ENCODE measurements at regions not wholly inside any gene's neighbourhood (a gene's known extent, or its start where the extent isn't known, plus 50 kb on each side); places are given as distances from the start of the nearest gene placed in this dataset.

GRCh38 chr12:126767334-126767733, 1499.6 kb upstream of the TMEM132C start:
- WGBS (ENCODE audit: insufficient coverage, insufficient replicate concordance, low lambda C conversion rate, missing lambda C conversion rate), result 83% methylated on average over 8 of the region's 8 CpGs
- CTCF ChIA-PET, result interaction anchor here (1.1 kb wide), 1 partner anchor 17 kb away, joined by 3 read pairs; no protein-coding TSS in a partner anchor
- FAIRE-seq (no peak), ATAC-seq (no peak), DNase-seq (ENCODE audit: low read depth, low spot score) (no peak)
- in situ Hi-C loops (cut with MboI), result no loop called here
- BruUV-seq (replicated peaks), result no TSS peak
- Histone ChIP-seq H4K20me1 (ENCODE audit: control insufficient read depth, insufficient read depth) (no peaks in the 10 kb centered on the region), H3K27me3 (replicated peaks in 1 of 2; ENCODE audit: control insufficient read depth in 2 of 2, insufficient read depth in 2 of 2, low read length in 1 of 2) (no peaks in the 10 kb centered on the region), H3K4me3 (no peak overlapping the region), H3K4me2 (ENCODE audit: control insufficient read depth, insufficient read depth) (no peak overlapping the region), H3K36me3 (ENCODE audit: control insufficient read depth in 2 of 2, insufficient read depth in 2 of 2, low read length in 1 of 2) (no peaks in the 10 kb centered on the region), H3K9me3 (replicated peaks; ENCODE audit: control insufficient read depth, insufficient read depth, low read length) (peaks cover 12% of the 10 kb centered on the region; the same call in 2 of the 3 replicates), H3K9ac (ENCODE audit: control insufficient read depth, insufficient read depth, low read length) (no peak overlapping the region), H2AFZ (ENCODE audit: control insufficient read depth, low read depth, low read length) (no peak overlapping the region), H3K4me1 (ENCODE audit: control insufficient read depth, insufficient read depth, low read length) (no peaks in the 10 kb centered on the region), H3K79me2 (ENCODE audit: control insufficient read depth, insufficient read depth, low read length) (no peaks in the 10 kb centered on the region), H3K27ac (ENCODE audit: control insufficient read depth, insufficient read depth) (no peak overlapping the region)
- POLR2A ChIA-PET, result no interaction called here
- RAD21 ChIA-PET (ENCODE audit: unreplicated experiment), result no interaction called here
- TF ChIP-seq ZNF207 (IDR thresholded peaks at IDR 0.05; ENCODE audit: borderline replicate concordance), result no peak
- TF ChIP-seq CHD1 (IDR thresholded peaks at IDR 0.05; ENCODE audit: low read depth, low read length), result no peak
- TF ChIP-seq SKIL (IDR thresholded peaks at IDR 0.05; ENCODE audit: low read depth, poor library complexity, severe bottlenecking), result no peak
- no peak for TF ChIP-seq ELK1 (IDR thresholded peaks at IDR 0.05; ENCODE audit: low read depth, low read length)
- TF ChIP-seq YBX1 (IDR thresholded peaks at IDR 0.05), result no peak
- intact Hi-C loops (cut with micrococcal nuclease; ENCODE audit: unreplicated experiment), result no loop called here
- SMC1A ChIA-PET (ENCODE audit: uncharacterized antibody, unreplicated experiment), result no interaction called here
